Inflammatory macrophage (primary cell): ENCODE measurements at regions not wholly inside any gene's neighbourhood (a gene's known extent, or its start where the extent isn't known, plus 50 kb on each side); places are given as distances from the start of the nearest gene placed in this dataset.
A peak's percentile ranks its signal among the peaks of the same experiment; 100 is the strongest.

ENCODE experiments used
- DNase-seq, 2 donors: peaks; one replicate each; pipeline ENCODE4 v3.0.0-alpha.2; 2020 to 2022

- DNase-seq, result no peak
Measured at GRCh38 chr10:60664859-60665258, 113.4 kb upstream of the CDK1 start.

GRCh38 chr10:60663850-60664249 is 114.4 kb upstream of the CDK1 start:
- peak; percentile 46 to 55 for DNase-seq

- peak; percentile 2 to 6 for DNase-seq
Measured at GRCh38 chr10:60662917-60663614, 115.2 kb upstream of the CDK1 start.

GRCh38 chr10:60661637-60662036 is 116.6 kb upstream of the CDK1 start:
- no peak for DNase-seq

GRCh38 chr10:60660625-60661024 is 117.7 kb upstream of the CDK1 start:
- DNase-seq, result no peak

- DNase-seq, result no peak
Measured at GRCh38 chr10:60654813-60655464, 123.3 kb upstream of the CDK1 start.

GRCh38 chr10:60652628-60653027 is 125.7 kb upstream of the CDK1 start:
- no peak for DNase-seq

GRCh38 chr10:60650378-60650800 is 127.9 kb upstream of the CDK1 start:
- DNase-seq, result no peak

GRCh38 chr10:60649485-60650377 is 128.5 kb upstream of the CDK1 start:
- no peak for DNase-seq

GRCh38 chr10:60648761-60649160 is 129.5 kb upstream of the CDK1 start:
- no peak for DNase-seq

- peak; percentile 72 to 77 for DNase-seq
Measured at GRCh38 chr10:60646966-60647796, 131.1 kb upstream of the CDK1 start.

- no peak for DNase-seq
Measured at GRCh38 chr10:60645980-60646379, 132.3 kb upstream of the CDK1 start.

GRCh38 chr10:60644436-60645130 is 133.7 kb upstream of the CDK1 start:
- no peak for DNase-seq

GRCh38 chr10:60643874-60644273 is 134.4 kb upstream of the CDK1 start:
- no peak for DNase-seq

GRCh38 chr10:60629332-60629731 is 148.9 kb upstream of the CDK1 start:
- DNase-seq, result no peak

GRCh38 chr10:60627778-60628748 is 150.2 kb upstream of the CDK1 start:
- DNase-seq, result no peak

GRCh38 chr10:60626037-60626436 is 152.2 kb upstream of the CDK1 start:
- no peak for DNase-seq

- DNase-seq, result no peak
Measured at GRCh38 chr10:60623627-60624026, 154.7 kb upstream of the CDK1 start.

- DNase-seq, result no peak
Measured at GRCh38 chr10:60621018-60621417, 157.3 kb upstream of the CDK1 start.

GRCh38 chr10:60618861-60619260 is 159.4 kb upstream of the CDK1 start:
- no peak for DNase-seq

- DNase-seq, result peak in 1 of 2 donors; percentile 14
Measured at GRCh38 chr10:60615541-60615940, 162.7 kb upstream of the CDK1 start.
